MM.1S (cell line): ENCODE measurements at regions not wholly inside any gene's neighbourhood (a gene's known extent, or its start where the extent isn't known, plus 50 kb on each side); places are given as distances from the start of the nearest gene placed in this dataset.

Source experiments
- EZH2 ChIP-seq: fragments of 300-600 bp; sonication (generic); optimal IDR thresholded peaks from 2 replicates; pipeline ENCODE3; 2017; ENCODE audit warnings: low read depth, mild to moderate bottlenecking, antibody characterized with exemption, low read length, mixed read lengths
- EZH2phosphoT487 ChIP-seq: fragments of 300-600 bp; sonication (generic); IDR thresholded peaks from 2 replicates; pipeline ENCODE4 v1.6.1; 2018; ENCODE audit warnings: antibody characterized with exemption, low read length
- TF ChIP-seq, protein P1 (sequence below): fragments of 300-600 bp; sonication (generic); IDR thresholded peaks from 2 replicates; pipeline ENCODE4 v1.5.1; 2016; ENCODE audit warnings: antibody characterized with exemption, low read length, mixed read lengths

DNA sequence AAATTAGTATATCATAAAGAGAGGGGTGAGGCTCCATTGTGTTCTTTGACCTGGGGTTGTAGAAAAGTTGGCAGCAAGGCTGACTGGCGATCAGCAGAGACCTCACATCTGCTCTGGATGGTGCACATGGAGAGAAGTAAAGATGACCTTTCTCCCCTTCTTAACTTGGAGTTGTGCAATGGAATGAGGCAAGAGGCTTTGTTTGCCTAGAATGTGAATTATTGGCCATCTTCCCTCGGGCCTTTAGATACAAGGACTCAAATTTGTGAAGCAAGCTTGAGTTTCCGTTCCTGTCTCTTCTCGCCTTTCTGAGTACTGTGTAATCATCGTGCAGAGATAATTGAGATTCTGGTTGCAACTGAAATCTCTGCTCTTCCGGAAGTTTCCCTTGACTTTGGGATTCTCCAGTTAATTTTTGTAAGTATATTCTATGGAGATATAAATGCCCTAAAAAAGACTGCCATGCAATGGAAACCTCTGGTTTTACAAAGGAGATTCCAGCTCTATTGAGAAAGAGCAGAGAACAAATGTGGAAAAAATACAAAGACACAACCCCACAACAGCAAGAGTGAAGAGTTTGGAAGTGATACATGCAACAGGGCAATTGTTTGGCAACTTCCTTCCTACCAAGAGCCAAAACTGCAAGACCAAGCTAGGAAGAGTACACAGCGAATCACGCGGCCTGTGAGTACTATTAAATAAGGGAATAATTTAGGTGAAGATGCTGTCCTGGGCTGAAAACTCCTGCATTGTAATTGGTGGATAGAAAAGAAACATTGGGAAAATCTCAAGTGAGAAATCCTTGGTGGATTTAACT lies 542.3 kb upstream of the NRP1 start:
- TF ChIP-seq, protein P1, sequence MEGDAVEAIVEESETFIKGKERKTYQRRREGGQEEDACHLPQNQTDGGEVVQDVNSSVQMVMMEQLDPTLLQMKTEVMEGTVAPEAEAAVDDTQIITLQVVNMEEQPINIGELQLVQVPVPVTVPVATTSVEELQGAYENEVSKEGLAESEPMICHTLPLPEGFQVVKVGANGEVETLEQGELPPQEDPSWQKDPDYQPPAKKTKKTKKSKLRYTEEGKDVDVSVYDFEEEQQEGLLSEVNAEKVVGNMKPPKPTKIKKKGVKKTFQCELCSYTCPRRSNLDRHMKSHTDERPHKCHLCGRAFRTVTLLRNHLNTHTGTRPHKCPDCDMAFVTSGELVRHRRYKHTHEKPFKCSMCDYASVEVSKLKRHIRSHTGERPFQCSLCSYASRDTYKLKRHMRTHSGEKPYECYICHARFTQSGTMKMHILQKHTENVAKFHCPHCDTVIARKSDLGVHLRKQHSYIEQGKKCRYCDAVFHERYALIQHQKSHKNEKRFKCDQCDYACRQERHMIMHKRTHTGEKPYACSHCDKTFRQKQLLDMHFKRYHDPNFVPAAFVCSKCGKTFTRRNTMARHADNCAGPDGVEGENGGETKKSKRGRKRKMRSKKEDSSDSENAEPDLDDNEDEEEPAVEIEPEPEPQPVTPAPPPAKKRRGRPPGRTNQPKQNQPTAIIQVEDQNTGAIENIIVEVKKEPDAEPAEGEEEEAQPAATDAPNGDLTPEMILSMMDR = no peak
- no peak for TF ChIP-seq EZH2
- TF ChIP-seq EZH2phosphoT487 = no peak
